ENCODE measurements at regions not wholly inside any gene's neighbourhood (a gene's known extent, or its start where the extent isn't known, plus 50 kb on each side); places are given as distances from the start of the nearest gene placed in this dataset.

DNA sequence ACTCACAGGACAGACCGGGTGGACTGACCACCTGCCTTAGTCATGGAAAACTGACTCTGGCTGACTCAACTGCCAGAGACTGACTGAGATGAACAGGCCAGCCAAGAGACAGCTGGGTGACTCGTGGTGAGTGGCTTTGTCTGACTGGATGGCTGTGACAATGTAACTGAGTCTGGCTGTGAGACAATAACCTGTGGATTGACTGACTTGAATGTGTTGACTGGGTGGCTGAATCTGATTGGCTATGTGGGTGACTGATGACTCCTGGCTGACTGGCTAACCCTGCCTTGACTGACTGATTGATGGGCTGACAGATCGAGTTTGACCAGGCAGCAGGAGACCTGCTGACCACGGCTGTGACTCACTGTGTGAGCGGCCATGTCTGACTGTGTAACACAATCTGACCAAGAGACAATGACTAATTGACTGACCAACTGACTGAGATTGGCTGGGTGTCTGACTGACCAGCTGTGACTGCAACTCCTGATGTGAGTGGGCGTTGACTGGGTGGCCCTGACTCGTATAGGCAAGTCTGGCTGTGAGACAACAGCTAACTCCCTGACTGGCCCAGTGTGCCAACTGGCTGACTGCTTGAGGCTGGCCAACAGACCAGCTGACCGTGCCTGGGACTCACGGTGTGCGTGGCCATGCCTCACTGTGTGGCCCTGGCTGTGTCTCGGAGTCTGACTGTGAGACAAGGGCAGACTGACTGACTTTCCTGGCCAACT lies 509.1 kb downstream of the SHQ1 start:
- Histone ChIP-seq H3K27me3 (ENCODE audit: control insufficient read depth, insufficient read depth, low read length) (no peaks in the 10 kb centered on the region), H3K4me1 (ENCODE audit: control insufficient read depth, insufficient read depth, low read length) (peaks cover 11% of the 10 kb centered on the region), H3K27ac (ENCODE audit: low read length) (peak overlapping the region; percentile 44), H3K4me3 (ENCODE audit: low read depth in 2 of 2, low read length in 2 of 2) (no peak overlapping the region), H3K9me3 (ENCODE audit: control insufficient read depth, insufficient read depth, low read depth, low read length) (no peaks in the 10 kb centered on the region), H3K36me3 (ENCODE audit: control insufficient read depth, insufficient read depth, low read length) (no peaks in the 10 kb centered on the region)
- CTCF ChIA-PET: no interaction called here
- peak; percentile 72 for ATAC-seq
- no TSS peak for BruUV-seq (replicated peaks)
- TF ChIP-seq, protein P1, sequence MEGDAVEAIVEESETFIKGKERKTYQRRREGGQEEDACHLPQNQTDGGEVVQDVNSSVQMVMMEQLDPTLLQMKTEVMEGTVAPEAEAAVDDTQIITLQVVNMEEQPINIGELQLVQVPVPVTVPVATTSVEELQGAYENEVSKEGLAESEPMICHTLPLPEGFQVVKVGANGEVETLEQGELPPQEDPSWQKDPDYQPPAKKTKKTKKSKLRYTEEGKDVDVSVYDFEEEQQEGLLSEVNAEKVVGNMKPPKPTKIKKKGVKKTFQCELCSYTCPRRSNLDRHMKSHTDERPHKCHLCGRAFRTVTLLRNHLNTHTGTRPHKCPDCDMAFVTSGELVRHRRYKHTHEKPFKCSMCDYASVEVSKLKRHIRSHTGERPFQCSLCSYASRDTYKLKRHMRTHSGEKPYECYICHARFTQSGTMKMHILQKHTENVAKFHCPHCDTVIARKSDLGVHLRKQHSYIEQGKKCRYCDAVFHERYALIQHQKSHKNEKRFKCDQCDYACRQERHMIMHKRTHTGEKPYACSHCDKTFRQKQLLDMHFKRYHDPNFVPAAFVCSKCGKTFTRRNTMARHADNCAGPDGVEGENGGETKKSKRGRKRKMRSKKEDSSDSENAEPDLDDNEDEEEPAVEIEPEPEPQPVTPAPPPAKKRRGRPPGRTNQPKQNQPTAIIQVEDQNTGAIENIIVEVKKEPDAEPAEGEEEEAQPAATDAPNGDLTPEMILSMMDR (IDR thresholded peaks at IDR 0.05): no peak
- TF ChIP-seq SIN3A (IDR thresholded peaks at IDR 0.05; ENCODE audit: borderline replicate concordance, insufficient read depth, low read depth, low read length): no peak
- TF ChIP-seq, protein P2, sequence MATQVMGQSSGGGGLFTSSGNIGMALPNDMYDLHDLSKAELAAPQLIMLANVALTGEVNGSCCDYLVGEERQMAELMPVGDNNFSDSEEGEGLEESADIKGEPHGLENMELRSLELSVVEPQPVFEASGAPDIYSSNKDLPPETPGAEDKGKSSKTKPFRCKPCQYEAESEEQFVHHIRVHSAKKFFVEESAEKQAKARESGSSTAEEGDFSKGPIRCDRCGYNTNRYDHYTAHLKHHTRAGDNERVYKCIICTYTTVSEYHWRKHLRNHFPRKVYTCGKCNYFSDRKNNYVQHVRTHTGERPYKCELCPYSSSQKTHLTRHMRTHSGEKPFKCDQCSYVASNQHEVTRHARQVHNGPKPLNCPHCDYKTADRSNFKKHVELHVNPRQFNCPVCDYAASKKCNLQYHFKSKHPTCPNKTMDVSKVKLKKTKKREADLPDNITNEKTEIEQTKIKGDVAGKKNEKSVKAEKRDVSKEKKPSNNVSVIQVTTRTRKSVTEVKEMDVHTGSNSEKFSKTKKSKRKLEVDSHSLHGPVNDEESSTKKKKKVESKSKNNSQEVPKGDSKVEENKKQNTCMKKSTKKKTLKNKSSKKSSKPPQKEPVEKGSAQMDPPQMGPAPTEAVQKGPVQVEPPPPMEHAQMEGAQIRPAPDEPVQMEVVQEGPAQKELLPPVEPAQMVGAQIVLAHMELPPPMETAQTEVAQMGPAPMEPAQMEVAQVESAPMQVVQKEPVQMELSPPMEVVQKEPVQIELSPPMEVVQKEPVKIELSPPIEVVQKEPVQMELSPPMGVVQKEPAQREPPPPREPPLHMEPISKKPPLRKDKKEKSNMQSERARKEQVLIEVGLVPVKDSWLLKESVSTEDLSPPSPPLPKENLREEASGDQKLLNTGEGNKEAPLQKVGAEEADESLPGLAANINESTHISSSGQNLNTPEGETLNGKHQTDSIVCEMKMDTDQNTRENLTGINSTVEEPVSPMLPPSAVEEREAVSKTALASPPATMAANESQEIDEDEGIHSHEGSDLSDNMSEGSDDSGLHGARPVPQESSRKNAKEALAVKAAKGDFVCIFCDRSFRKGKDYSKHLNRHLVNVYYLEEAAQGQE (IDR thresholded peaks at IDR 0.05; ENCODE audit: insufficient read depth in 1 of 2, low read depth in 2 of 2, low read length in 1 of 2): no peak
- TF ChIP-seq TCF7L2 (IDR thresholded peaks at IDR 0.05; ENCODE audit: low read depth, low read length): no peak
- TF ChIP-seq POLR2AphosphoS5 (IDR thresholded peaks at IDR 0.05; ENCODE audit: low read depth, low read length): no peak
- intact Hi-C loops (cut with micrococcal nuclease; ENCODE audit: unreplicated experiment) (no loop called here), in situ Hi-C loops (cut with HindIII; ENCODE audit: low pct_unique_long_range_greater_than_20kb, low sequenced_read_pairs) (no loop called here)
- POLR2A ChIA-PET: no interaction called here
- peak; percentile 13 for DNase-seq (ENCODE audit: low read depth, low spot score)

DNA sequence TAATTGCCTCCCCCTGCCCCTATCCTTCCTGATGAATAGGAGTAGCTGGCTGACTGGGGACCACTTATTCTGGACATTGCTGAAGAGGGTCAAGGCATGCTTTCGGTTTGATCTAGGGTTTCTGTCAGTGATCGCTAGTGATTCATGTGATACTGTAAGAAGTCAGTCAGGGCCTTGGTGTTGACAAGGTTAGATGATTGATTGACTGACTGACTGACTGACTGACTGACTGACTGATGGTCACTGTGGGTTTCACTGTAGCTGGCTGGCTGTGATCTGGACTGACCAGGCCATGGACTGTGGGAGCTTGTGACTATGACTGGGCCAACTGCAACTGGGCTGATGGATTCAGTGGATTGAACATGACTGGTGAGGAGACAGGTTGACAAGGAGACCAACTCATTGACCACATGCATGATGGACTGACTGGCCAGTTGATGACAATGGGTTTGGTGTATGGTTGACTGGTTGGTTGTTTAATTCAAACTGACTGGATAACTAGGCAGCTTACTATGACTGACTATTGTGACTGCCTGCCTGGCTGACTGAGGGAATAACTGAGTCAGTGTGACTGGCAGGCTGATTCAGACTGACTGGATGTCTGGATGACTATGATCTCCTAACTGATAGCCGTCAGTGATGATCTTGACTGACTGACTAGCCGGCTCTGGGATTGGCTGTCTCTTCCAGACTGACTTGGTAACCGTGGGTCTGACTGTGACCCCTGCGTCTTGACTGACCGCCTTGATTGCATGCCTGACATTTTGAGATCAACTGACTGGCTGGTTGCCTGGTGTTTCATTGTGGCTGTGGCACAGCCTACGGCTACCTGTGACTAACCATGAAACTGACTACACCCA lies 509.9 kb downstream of the SHQ1 start:
- DNase-seq (ENCODE audit: low read depth, low spot score) (peak; percentile 5), ATAC-seq (peak; percentile 62)
- ChIA-PET POLR2A (no interaction called here), CTCF (no interaction called here)
- in situ Hi-C loops (cut with HindIII; ENCODE audit: low pct_unique_long_range_greater_than_20kb, low sequenced_read_pairs): no loop called here
- TF ChIP-seq POLR2AphosphoS5 (IDR thresholded peaks at IDR 0.05; ENCODE audit: low read depth, low read length): no peak
- TF ChIP-seq, protein P1 (IDR thresholded peaks at IDR 0.05): no peak
- TF ChIP-seq SIN3A (IDR thresholded peaks at IDR 0.05; ENCODE audit: borderline replicate concordance, insufficient read depth, low read depth, low read length): no peak
- TF ChIP-seq, protein P2 (IDR thresholded peaks at IDR 0.05; ENCODE audit: insufficient read depth in 1 of 2, low read depth in 2 of 2, low read length in 1 of 2): no peak
- no peak for TF ChIP-seq TCF7L2 (IDR thresholded peaks at IDR 0.05; ENCODE audit: low read depth, low read length)
- H3K27me3 ChIP-seq (ENCODE audit: control insufficient read depth, insufficient read depth, low read length): no peaks in the 10 kb centered on the region
- no peak overlapping the region for H3K27ac ChIP-seq (ENCODE audit: low read length)
- no peak overlapping the region for H3K4me3 ChIP-seq (ENCODE audit: low read depth in 2 of 2, low read length in 2 of 2)
- intact Hi-C loops (cut with micrococcal nuclease; ENCODE audit: unreplicated experiment): no loop called here
- no peaks in the 10 kb centered on the region for H3K36me3 ChIP-seq (ENCODE audit: control insufficient read depth, insufficient read depth, low read length)
- no peaks in the 10 kb centered on the region for H3K9me3 ChIP-seq (ENCODE audit: control insufficient read depth, insufficient read depth, low read depth, low read length)
- H3K4me1 ChIP-seq (ENCODE audit: control insufficient read depth, insufficient read depth, low read length): peaks cover 11% of the 10 kb centered on the region
- no TSS peak for BruUV-seq (replicated peaks)
